GM12892 (cell line): ENCODE measurements at regions not wholly inside any gene's neighbourhood (a gene's known extent, or its start where the extent isn't known, plus 50 kb on each side); places are given as distances from the start of the nearest gene placed in this dataset.
"Not testable (repeated sequence)": the region's sequence is repeated elsewhere in the genome, so short reads cannot be mapped to it uniquely, and the experiment has no call there.

Experiments
- DNase-seq: peaks from one replicate; pipeline ENCODE4 v3.0.0; 2011; ENCODE audit not compliant: insufficient read length
- FAIRE-seq: peaks from 2 replicates; lab custom pipeline; 2011; peaks lifted over from hg19 to GRCh38; lab: Jason Lieb, UNC
- POLR2A ChIP-seq: IDR thresholded peaks from 2 replicates; pipeline ENCODE4 v1.6.1; 2011; ENCODE audit warnings: low read depth, low read length, control low read depth
- POLR2AphosphoS5 ChIP-seq: IDR thresholded peaks from 2 replicates; pipeline ENCODE4 v1.6.1; 2011; ENCODE audit warnings: low read depth, low read length, control low read depth
- TAF1 ChIP-seq: IDR thresholded peaks from 2 replicates; pipeline ENCODE4 v1.6.1; 2011; ENCODE audit warnings: low read depth, mild to moderate bottlenecking, control low read depth, low read length, borderline replicate concordance

DNA sequence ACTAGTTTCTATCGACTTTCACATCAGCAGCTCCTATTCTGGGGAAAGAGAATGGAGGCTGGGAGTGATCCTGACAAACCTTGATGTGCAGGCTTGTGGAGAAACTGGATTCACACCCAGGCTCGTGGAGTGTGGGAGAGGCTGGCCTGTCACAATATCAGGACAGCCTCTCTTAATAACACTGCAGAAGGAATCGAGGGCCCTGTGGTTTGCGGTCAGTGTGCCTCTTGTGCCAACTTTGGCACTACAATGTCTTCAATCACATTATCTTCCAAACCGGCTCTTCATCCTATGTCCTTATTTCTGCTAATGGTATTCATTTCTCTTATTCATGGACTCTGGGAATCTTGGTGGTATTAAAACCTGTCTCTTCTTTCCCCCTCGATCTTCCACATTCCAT lies 92.7 kb downstream of the PRL start:
- FAIRE-seq, result no peak
- DNase-seq, result no peak
- TF ChIP-seq POLR2AphosphoS5 (no peak), TAF1 (no peak), POLR2A (no peak)

DNA sequence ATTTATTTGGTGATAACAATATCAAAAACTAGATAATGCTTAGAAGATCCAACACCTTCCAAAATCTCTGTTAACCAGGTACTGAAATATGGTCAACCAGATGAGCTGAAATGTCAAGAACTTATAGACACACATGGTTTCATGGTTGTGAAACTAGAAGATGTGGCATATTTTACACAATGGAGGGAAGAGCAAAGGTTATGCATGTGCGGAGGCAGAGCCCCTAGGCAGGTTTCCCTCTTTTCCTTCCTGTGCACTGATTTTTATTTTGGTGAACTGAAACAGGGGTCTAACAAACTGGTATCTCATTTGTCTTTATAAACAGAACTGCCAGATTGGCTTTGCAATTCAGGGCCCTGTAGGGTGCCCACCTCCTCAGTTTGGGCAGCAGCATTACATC lies 91.6 kb downstream of the PRL start:
- TF ChIP-seq POLR2A, result no peak
- no peak for TF ChIP-seq TAF1
- TF ChIP-seq POLR2AphosphoS5, result no peak
- no peak for FAIRE-seq
- no peak for DNase-seq

DNA sequence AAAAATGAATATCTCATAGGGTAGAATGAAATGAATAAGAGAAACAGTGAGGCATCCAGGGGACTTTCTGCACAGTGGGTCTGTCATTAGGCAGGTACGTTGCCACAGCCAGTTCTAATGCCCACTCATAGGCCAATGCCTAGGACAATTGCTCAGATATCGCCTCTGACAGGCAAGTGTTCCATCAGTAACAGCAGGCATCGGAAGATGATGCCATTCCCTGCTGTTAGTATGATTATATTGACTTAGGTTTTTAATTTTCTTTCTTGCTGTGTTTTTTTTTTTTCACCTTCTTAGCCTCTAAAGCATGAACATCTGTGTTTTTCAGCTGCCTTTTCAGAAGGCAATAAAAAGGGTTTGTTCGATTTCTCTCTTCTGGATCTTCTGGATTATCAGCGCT lies 90.7 kb downstream of the PRL start:
- no peak for TF ChIP-seq TAF1
- TF ChIP-seq POLR2AphosphoS5, result no peak
- no peak for TF ChIP-seq POLR2A
- no peak for DNase-seq

DNA sequence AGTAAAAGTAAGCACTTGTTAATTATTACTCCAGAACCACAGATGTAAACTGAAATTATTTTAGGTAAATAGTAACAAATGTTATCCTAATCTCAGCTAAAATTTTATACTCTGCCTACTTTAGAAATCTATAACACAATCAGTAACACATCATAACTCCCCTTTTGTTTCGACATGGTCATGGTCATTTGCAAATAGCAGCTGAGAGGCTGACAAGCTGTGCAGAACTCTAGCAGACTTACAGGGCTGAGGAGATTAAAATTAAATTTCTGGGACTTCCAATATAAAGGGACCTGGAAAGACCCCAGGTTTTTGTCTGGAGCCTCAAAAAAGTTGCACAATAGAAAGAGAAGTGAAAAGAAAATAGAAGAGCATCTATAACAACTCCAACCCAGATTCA lies 88.8 kb downstream of the PRL start:
- DNase-seq, result no peak
- no peak for FAIRE-seq
- no peak for TF ChIP-seq POLR2A
- TF ChIP-seq TAF1, result no peak
- TF ChIP-seq POLR2AphosphoS5, result no peak

More for the DNA sequence above, 90.7 kb downstream of the PRL start:
- no peak for FAIRE-seq

DNA sequence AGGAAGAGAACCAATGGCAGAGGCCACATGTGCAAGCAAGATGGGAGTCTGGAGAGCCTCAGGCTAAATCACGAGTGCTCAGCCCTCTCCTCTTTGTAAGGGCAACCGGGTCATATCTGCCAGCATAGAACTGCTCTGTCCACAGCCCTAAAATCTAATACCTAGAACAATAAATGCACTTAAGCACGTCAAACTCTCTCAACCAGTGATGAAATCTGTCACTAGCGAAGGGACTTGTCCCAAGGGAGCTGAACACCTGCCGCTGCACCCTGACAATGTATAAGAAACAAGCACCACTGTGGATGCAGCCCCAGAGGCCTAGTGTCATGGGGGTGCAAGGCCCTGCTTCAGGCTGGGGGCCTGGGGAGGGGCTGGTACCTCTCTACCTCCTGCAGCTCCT lies 82.5 kb downstream of the PRL start:
- FAIRE-seq, result no peak
- no peak for TF ChIP-seq POLR2AphosphoS5
- no peak for TF ChIP-seq TAF1
- TF ChIP-seq POLR2A, result no peak
- DNase-seq, result no peak

DNA sequence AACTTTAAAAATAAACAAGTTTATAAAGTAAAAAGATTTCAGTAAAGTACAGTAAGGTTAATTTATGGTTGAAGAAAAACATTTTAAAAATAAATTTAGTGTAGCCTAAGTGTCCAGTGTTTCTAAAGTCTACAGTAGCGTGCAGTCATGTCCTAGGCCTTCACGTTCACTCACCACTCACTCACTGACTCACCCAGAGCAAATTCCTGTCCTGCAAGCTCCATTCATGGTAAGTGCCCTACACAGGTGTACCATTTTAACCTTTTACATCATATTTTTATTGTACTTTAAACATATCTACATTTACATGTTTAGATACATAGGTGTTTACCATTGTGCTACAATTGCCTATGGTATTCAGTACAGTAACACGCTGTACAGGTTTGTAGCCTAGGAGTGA lies 81.4 kb downstream of the PRL start:
- FAIRE-seq, DNase-seq: not testable (repeated sequence)

DNA sequence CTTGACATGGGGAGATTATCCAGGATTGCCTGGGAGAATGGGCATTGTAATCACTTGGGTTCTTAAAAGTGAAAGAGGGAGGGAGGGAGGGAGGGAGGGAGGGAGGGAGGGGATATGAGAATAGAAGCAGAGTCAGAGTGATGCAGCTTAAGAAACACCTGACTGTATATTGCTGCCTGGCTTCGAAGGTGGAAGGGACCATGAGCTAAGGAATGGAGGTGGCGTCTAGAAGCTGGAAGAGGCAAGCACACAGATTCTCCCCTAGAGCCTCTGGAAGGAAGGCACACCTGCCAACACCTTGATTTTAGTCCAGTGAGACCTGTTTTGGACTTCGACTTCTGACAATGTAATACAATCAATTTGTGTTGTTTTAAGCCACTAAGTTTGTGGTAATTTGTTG lies 78.4 kb downstream of the PRL start:
- DNase-seq (no peak), FAIRE-seq (peak; percentile 36)
- no peak for TF ChIP-seq POLR2A
- TF ChIP-seq POLR2AphosphoS5, result no peak
- TF ChIP-seq TAF1, result no peak

DNA sequence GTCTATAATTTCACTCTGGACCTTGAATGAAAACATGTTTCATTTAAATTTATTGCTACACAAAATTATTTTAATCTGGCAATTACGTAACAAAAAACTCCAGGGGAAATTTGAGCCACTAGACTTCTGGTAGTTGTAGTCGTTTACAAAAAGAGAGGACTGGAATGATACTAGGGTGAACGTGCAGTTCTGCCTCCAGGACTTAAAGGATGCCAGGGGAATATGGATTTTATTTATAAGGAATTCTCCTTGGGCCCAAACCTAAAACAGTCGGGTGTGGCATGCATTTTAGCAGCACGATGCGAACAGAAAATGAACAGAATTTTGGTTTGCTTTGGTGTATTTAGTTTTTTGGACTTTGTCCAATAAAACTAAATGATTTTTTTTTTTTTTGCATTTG lies 76.9 kb downstream of the PRL start:
- DNase-seq (no peak), FAIRE-seq (no peak)
- TF ChIP-seq POLR2AphosphoS5 (no peak), POLR2A (no peak)

DNA sequence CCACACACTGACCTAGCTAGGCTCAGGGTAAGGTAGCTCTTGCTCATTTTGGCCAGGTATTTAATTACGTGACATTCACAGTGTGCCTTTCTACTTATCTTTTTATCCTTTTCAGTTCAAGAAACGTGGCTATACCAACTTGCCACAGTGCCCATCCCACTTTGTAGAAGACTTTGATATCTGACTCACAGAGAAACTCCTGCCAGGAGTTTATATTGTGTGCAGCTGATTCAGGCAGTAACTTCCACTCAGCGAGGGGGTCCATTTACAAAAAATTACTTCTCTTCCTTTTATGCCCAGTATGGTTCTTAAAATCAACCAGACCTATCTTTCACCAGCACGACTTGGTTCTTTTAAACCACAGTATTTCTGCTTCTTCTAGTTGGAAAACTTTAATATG lies 75.6 kb downstream of the PRL start:
- TF ChIP-seq TAF1, result no peak
- no peak for TF ChIP-seq POLR2AphosphoS5
- no peak for TF ChIP-seq POLR2A
- DNase-seq, result no peak
- FAIRE-seq, result no peak

DNA sequence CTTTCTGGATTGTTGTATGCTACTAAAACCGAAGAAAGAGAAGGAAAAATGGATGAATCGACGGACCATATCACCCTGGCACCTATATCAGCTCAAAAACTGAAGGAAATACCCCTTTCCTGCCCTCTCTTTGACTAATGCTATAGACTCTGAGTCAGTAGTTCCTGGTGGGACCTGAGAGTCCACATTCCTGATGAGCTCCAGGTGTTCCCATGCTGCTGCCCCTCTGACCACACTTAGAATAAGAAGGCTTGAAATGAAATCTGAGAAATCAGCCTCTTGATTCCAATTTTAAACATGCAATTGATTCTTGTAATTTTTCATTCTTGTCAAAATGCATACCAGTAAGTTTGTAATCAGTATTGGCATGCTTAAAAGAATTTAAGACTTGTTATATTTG lies 75.2 kb downstream of the PRL start:
- DNase-seq (no peak), FAIRE-seq (no peak)
- TF ChIP-seq POLR2A, result no peak

DNA sequence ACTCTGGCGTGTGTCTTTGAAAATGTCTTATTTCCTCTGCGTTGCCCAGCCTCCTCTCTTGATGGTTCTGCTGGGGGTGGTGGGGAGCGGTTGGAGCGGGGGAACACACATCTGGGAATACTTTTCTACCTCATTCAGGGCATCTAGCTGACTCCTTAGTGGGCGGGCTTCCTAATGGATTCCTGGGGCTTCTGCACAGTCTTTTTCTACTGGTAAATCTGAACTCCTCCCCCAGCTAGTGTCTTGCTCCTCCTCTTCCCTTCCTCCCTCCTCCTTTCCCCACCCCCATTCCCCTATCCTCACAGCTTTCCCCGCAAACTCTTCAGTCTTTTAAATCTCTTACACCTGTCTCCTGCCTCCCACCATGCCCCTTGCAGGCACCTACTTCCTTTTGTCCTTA lies 74.4 kb downstream of the PRL start:
- TF ChIP-seq POLR2AphosphoS5, result no peak
- no peak for TF ChIP-seq TAF1
- no peak for TF ChIP-seq POLR2A
- FAIRE-seq (no peak), DNase-seq (no peak)

DNA sequence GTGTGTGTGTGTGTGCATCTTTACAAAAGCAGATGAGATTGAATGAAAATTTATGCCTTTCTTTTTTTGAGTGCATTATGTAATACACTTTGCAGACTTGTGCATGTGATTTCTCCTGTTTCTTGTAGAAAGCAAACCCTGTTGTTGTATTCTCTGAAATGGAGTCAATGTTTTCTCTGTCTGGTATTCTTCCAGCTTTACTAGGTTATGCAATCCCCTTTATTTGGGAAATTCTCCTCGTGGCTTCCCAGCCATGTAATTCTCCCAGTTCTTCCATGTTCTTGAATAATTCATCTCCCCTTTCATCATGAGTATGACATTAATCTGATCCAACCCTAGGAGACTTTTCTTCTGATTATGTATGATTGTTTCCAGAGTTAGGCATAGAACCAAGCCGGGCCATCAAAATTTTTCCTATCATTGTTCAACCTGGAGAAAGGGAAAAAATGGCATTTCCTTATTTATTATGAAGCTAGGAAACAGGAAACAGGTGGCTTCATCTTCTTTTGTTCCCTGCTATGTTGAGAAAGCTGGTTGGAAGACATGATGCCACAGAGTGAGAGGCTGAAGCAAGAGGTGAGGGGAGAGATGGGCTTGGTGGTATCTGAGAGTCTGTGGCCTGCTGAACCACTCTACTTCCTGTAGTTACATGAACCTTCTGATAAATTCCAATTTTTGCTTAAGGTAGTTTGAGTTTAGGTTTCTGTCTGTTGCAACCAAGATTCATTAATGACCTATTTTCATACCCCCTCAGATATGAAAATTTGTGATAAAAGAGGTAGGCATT lies 68.8 kb downstream of the PRL start:
- FAIRE-seq, result no peak
- TF ChIP-seq TAF1, result no peak
- no peak for DNase-seq

DNA sequence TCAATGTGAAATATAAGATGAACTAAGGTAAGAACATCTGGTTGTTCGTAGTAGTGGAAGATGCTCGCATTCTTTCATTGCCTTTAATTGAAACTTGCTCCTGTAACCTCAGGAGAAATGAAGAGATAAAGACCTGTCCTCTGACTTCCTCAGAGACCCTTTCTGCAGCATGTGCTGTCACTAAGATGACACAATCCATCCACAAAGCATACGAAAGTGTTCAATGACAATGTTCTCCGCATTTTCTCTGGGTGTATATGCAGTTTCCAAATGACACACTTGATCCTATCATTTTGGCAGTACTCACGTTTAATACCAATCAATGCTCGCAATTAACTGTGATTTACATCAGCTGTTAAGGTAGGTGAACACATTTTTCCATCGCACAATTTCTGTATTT lies 65.8 kb downstream of the PRL start:
- DNase-seq (no peak), FAIRE-seq (no peak)
- TF ChIP-seq POLR2AphosphoS5, result no peak
- TF ChIP-seq POLR2A, result no peak
- no peak for TF ChIP-seq TAF1
